ENCODE measurements at regions not wholly inside any gene's neighbourhood (a gene's known extent, or its start where the extent isn't known, plus 50 kb on each side); places are given as distances from the start of the nearest gene placed in this dataset.

DNA sequence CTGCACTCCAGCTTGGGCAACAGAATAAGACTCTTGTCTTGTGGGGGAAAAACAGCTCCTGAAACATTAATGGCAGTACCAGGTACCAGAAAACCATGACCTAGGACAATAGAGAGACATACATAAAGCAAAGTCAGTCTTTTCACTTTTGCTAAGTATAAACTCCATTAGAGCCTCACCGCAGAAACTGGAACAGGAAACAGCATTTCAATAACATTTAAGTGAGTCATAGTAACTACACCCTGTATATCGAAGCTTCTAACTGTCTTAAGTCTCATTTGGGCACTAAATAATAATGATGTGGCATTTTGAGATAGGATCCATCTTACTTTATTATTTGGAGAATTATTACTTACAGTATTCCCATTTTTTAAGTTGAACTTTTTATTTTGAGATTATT, 517.8 kb upstream of the CELF2 start:
- TF ChIP-seq, protein P1, sequence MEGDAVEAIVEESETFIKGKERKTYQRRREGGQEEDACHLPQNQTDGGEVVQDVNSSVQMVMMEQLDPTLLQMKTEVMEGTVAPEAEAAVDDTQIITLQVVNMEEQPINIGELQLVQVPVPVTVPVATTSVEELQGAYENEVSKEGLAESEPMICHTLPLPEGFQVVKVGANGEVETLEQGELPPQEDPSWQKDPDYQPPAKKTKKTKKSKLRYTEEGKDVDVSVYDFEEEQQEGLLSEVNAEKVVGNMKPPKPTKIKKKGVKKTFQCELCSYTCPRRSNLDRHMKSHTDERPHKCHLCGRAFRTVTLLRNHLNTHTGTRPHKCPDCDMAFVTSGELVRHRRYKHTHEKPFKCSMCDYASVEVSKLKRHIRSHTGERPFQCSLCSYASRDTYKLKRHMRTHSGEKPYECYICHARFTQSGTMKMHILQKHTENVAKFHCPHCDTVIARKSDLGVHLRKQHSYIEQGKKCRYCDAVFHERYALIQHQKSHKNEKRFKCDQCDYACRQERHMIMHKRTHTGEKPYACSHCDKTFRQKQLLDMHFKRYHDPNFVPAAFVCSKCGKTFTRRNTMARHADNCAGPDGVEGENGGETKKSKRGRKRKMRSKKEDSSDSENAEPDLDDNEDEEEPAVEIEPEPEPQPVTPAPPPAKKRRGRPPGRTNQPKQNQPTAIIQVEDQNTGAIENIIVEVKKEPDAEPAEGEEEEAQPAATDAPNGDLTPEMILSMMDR (IDR thresholded peaks at IDR 0.05; ENCODE audit: insufficient read depth, low read depth, low read length): no peak
- no peak for TF ChIP-seq EZH2 (IDR thresholded peaks at IDR 0.05; ENCODE audit: insufficient read depth, low read length)
